SJCRH30 (cell line): ENCODE measurements at regions not wholly inside any gene's neighbourhood (a gene's known extent, or its start where the extent isn't known, plus 50 kb on each side); places are given as distances from the start of the nearest gene placed in this dataset.
"Not testable (repeated sequence)": the region's sequence is repeated elsewhere in the genome, so short reads cannot be mapped to it uniquely, and the experiment has no call there.

ENCODE experiments used
- DNase-seq, 2 experiments: peaks; one replicate each; pipeline ENCODE4 v3.0.0-alpha.2; 2015 to 2020
- H3K27ac ChIP-seq: fragments of 250-450 bp; sonication (Bioruptor Pico); 2 replicates; pipeline ENCODE4 v1.5.1; 2020; ENCODE audit warnings: mild to moderate bottlenecking, moderate library complexity
- H3K27me3 ChIP-seq: fragments of 250-450 bp; sonication (Bioruptor Pico); 2 replicates; pipeline ENCODE4 v1.5.1; 2020; ENCODE audit warnings: mild to moderate bottlenecking, moderate library complexity
- H3K36me3 ChIP-seq: fragments of 250-450 bp; sonication (Bioruptor Pico); 2 replicates; pipeline ENCODE4 v1.5.1; 2020; ENCODE audit warnings: mild to moderate bottlenecking, moderate library complexity
- H3K4me1 ChIP-seq: fragments of 250-450 bp; sonication (Bioruptor Pico); 2 replicates; pipeline ENCODE4 v1.5.1; 2020; ENCODE audit warnings: mild to moderate bottlenecking, moderate library complexity
- H3K4me3 ChIP-seq: fragments of 250-450 bp; sonication (Bioruptor Pico); 2 replicates; pipeline ENCODE4 v1.5.1; 2020; ENCODE audit warnings: mild to moderate bottlenecking, moderate library complexity
- H3K9me3 ChIP-seq: fragments of 250-450 bp; sonication (Bioruptor Pico); replicated peaks from 2 replicates; pipeline ENCODE4 v1.5.1; 2020; ENCODE audit warnings: mild to moderate bottlenecking, moderate library complexity

DNA sequence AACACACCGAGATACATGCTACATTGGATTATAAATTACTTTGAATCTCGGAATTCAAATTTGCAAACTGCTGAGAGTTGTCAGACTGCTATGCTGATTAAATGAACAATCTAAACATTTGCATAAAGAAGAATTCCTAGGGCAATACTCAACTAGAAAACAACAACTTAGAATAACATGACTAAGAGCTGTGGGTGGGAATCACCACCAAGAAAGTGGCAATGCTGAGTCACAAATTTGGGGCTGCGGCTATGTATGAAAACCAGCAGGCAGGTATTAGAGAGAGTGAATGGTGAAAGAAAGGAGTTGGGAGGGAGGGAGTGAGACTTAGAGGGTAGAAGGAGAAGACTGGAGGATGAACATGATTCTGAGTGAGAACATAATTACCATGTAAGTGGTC lies 559.5 kb downstream of the PIK3C3 start:
- no peaks in the 10 kb centered on the region for H3K36me3 ChIP-seq
- no peaks in the 10 kb centered on the region for H3K9me3 ChIP-seq
- H3K4me1 ChIP-seq = no peaks in the 10 kb centered on the region
- no peaks in the 10 kb centered on the region for H3K27me3 ChIP-seq
- no peak overlapping the region for H3K4me3 ChIP-seq
- no peak for DNase-seq
- H3K27ac ChIP-seq = no peak overlapping the region

DNA sequence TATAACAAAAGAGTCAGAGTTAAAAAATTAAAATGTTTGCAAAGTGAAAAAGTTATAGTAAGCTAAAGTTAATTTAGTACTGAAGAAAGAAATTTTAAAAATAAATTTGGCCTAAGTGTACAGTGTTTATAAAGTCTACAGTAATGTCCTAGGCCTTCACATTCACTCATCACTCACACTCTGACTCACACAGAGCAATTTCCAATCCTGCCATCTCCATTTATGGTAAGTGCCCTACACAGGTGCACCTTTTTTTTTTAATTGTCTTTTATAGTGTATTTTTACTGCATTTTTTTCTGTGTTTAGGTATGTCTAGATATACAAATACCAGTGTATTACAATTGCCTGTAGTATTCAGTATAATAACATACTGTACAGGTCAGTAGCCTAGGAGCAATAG lies 562.9 kb downstream of the PIK3C3 start:
- Histone ChIP-seq H3K27me3 (no peaks in the 10 kb centered on the region), H3K36me3 (no peaks in the 10 kb centered on the region), H3K27ac (no peak overlapping the region), H3K9me3 (no peaks in the 10 kb centered on the region), H3K4me3 (no peak overlapping the region), H3K4me1 (no peaks in the 10 kb centered on the region)
- DNase-seq = no peak

GRCh38 chr18:42518331-42518730 lies 563.3 kb downstream of the PIK3C3 start:
- H3K9me3 ChIP-seq, H3K27me3 ChIP-seq, H3K27ac ChIP-seq, H3K36me3 ChIP-seq, H3K4me3 ChIP-seq, H3K4me1 ChIP-seq, DNase-seq: not testable (repeated sequence)

- Histone ChIP-seq H3K27me3 (no peaks in the 10 kb centered on the region), H3K4me3 (no peak overlapping the region), H3K4me1 (no peaks in the 10 kb centered on the region), H3K9me3 (no peaks in the 10 kb centered on the region), H3K36me3 (no peaks in the 10 kb centered on the region), H3K27ac (no peak overlapping the region)
- no peak for DNase-seq
Measured at GRCh38 chr18:42520138-42520537, 565.1 kb downstream of the PIK3C3 start.

DNA sequence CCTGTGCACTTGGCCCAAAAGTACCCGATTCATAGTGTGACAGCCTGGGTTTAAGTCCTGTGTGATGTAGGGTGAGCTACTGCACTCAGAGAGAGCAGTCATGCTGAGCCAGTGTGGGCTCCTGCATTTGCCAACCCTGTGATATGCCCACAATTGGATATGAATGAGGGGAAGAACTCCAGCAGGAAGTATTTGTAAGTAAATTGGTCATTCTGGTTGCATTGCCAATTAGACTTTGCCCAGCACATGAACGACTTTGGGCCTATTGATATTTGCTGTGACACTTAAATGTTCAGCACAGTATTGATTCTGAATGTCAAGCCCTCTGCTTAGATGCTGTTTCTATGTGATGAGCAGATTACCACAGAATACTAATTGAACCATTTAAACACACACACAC lies 570.9 kb downstream of the PIK3C3 start:
- no peak for DNase-seq
- no peaks in the 10 kb centered on the region for H3K36me3 ChIP-seq
- no peak overlapping the region for H3K27ac ChIP-seq
- H3K4me1 ChIP-seq = no peaks in the 10 kb centered on the region
- no peaks in the 10 kb centered on the region for H3K9me3 ChIP-seq
- no peaks in the 10 kb centered on the region for H3K27me3 ChIP-seq
- H3K4me3 ChIP-seq = no peak overlapping the region

- Histone ChIP-seq H3K36me3 (no peaks in the 10 kb centered on the region), H3K4me3 (no peak overlapping the region), H3K9me3 (no peaks in the 10 kb centered on the region), H3K4me1 (no peaks in the 10 kb centered on the region), H3K27me3 (no peaks in the 10 kb centered on the region), H3K27ac (no peak overlapping the region)
- DNase-seq = no peak
Measured at GRCh38 chr18:42527766-42528165, 572.7 kb downstream of the PIK3C3 start.

- H3K36me3 ChIP-seq = no peaks in the 10 kb centered on the region
- no peaks in the 10 kb centered on the region for H3K9me3 ChIP-seq
- peak in 1 of 2 experiments; percentile 1 for DNase-seq
- H3K27me3 ChIP-seq = no peaks in the 10 kb centered on the region
- no peaks in the 10 kb centered on the region for H3K4me1 ChIP-seq
- H3K27ac ChIP-seq = no peak overlapping the region
- no peak overlapping the region for H3K4me3 ChIP-seq
Measured at GRCh38 chr18:42530276-42530675, 575.2 kb downstream of the PIK3C3 start.

- H3K36me3 ChIP-seq = no peaks in the 10 kb centered on the region
- no peak overlapping the region for H3K27ac ChIP-seq
- no peaks in the 10 kb centered on the region for H3K9me3 ChIP-seq
- H3K27me3 ChIP-seq = no peaks in the 10 kb centered on the region
- no peaks in the 10 kb centered on the region for H3K4me1 ChIP-seq
- DNase-seq = no peak
- no peak overlapping the region for H3K4me3 ChIP-seq
Measured at GRCh38 chr18:42532119-42532518, 577.1 kb downstream of the PIK3C3 start.

DNA sequence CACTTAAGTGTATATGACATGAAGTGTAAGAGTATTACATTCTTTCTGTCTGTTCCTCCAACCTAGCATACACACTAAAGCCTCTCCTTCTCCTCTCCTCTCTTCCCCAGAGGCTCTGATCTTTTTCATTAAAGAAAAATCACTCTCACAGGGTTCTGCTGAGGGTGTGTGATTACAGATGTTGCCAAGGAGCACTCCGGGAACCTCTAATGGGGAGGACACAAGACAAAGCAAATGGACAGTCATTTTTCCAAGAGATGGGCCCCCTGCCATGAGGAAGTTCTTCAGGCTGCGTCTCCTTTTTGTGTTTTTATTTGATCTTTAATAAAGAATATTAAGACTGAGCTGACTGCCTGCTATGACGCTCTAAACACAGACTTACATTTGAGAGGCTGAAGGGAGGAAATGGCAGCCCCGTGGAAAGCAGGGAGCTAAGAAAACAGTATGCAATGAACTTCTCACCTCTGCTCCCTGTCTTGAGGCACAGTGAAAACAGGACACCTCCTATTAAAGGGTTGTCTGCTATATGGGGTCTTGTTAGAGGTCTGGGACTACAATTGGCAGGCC lies 578.1 kb downstream of the PIK3C3 start:
- Histone ChIP-seq H3K4me1 (no peaks in the 10 kb centered on the region), H3K9me3 (no peaks in the 10 kb centered on the region)

DNA sequence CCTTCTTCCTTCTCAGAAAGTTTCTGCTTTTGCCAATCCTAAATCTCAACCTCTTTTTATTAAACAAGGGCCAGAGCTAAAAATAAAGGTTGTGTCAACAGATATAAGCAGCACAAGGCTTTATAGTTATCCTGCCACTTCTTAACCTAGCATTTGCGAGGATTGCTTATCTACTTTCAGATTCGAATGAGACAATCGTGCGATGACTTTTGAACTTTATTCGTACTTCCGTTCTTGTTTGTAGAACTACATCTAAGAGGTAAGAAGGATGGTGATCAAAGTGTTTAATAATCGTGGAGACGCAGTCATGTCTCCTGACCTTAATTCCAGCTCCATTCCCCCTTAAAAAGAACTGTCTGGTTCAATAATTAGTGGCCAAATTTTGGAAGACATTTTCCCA lies 578.6 kb downstream of the PIK3C3 start:
- Histone ChIP-seq H3K36me3 (no peaks in the 10 kb centered on the region), H3K4me3 (no peak overlapping the region), H3K9me3 (no peaks in the 10 kb centered on the region), H3K4me1 (no peaks in the 10 kb centered on the region), H3K27ac (no peak overlapping the region), H3K27me3 (no peaks in the 10 kb centered on the region)
- DNase-seq = no peak

More for the DNA sequence above, 578.1 kb downstream of the PIK3C3 start:
- H3K27me3 ChIP-seq = no peaks in the 10 kb centered on the region
- no peak overlapping the region for H3K27ac ChIP-seq
- DNase-seq = no peak
- H3K4me3 ChIP-seq = no peak overlapping the region
- no peaks in the 10 kb centered on the region for H3K36me3 ChIP-seq

DNA sequence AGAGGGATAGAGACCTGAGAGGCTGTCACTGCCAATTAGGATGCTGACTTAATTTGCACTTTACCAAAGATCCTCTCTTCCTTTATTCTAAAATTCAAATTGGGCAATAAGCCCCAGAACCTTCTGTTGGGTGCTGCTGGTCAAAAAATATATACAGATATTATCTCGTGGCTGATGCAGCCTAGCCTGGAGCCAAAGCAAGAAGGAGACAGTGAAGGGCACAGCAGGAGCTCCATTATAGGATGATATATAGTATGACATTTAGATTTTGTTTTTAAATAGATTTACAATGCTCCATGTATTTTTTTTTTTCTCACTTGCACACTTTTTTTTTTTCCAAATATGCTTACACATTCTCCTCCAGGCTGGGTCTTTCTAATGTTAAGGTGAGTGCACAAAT lies 579.3 kb downstream of the PIK3C3 start:
- no peaks in the 10 kb centered on the region for H3K36me3 ChIP-seq

DNA sequence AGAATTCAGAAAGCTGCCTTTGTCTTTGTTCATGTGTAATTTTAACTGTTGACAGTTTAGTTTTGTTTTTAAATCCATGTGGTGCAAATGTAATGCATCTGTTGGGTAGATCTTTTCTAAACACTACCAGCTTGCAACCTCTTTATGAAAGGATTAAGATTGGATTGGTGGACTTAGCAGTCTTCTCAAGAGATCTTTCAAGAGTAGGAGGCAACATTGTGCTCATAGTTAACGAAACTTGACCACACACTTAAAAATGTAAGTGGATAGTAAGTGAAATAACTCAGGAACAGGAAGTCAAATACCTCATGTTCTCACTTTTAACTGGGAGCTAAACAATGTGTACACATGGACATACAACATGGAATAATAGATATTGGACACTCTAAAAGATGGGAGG lies 579.0 kb downstream of the RIT2 start:
- no peaks in the 10 kb centered on the region for H3K9me3 ChIP-seq
- no peak for DNase-seq
- no peak overlapping the region for H3K27ac ChIP-seq
- H3K4me1 ChIP-seq = no peaks in the 10 kb centered on the region
- no peak overlapping the region for H3K4me3 ChIP-seq
- no peaks in the 10 kb centered on the region for H3K36me3 ChIP-seq
- H3K27me3 ChIP-seq = no peaks in the 10 kb centered on the region

More for the DNA sequence above, 579.3 kb downstream of the PIK3C3 start:
- Histone ChIP-seq H3K27me3 (no peaks in the 10 kb centered on the region), H3K4me1 (no peaks in the 10 kb centered on the region), H3K27ac (no peak overlapping the region), H3K4me3 (no peak overlapping the region), H3K9me3 (no peaks in the 10 kb centered on the region)
- DNase-seq = no peak

DNA sequence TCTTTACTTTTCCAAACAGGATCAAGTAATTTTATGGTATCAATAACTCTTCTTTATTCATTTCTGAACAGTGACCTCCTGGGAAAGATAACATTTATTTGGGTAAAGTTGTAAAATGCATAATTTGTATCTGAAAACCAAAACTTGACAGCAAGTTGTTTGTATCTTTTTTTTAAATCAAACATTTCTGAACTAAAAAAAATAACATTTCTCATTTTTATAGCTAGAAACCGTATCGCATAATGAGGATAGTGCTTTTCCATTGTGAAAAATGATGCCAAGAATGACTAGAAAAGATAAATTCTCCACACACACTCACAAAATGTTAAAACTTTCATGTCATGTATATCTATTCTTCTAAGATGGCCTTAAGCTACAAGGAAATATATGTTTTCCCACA lies 578.2 kb downstream of the RIT2 start:
- Histone ChIP-seq H3K9me3 (no peaks in the 10 kb centered on the region), H3K27me3 (no peaks in the 10 kb centered on the region), H3K4me3 (no peak overlapping the region), H3K27ac (no peak overlapping the region), H3K36me3 (no peaks in the 10 kb centered on the region), H3K4me1 (no peaks in the 10 kb centered on the region)
- DNase-seq = no peak

- Histone ChIP-seq H3K4me1 (no peaks in the 10 kb centered on the region), H3K27me3 (no peaks in the 10 kb centered on the region), H3K9me3 (no peaks in the 10 kb centered on the region), H3K36me3 (no peaks in the 10 kb centered on the region), H3K4me3 (no peak overlapping the region), H3K27ac (no peak overlapping the region)
- no peak for DNase-seq
Measured at GRCh38 chr18:42544901-42545300, 570.6 kb downstream of the RIT2 start.

- H3K36me3 ChIP-seq = no peaks in the 10 kb centered on the region
- H3K4me3 ChIP-seq = no peak overlapping the region
- no peaks in the 10 kb centered on the region for H3K4me1 ChIP-seq
- no peak overlapping the region for H3K27ac ChIP-seq
- no peaks in the 10 kb centered on the region for H3K27me3 ChIP-seq
- H3K9me3 ChIP-seq = no peaks in the 10 kb centered on the region
- DNase-seq = no peak
Measured at GRCh38 chr18:42545825-42546224, 569.7 kb downstream of the RIT2 start.

DNA sequence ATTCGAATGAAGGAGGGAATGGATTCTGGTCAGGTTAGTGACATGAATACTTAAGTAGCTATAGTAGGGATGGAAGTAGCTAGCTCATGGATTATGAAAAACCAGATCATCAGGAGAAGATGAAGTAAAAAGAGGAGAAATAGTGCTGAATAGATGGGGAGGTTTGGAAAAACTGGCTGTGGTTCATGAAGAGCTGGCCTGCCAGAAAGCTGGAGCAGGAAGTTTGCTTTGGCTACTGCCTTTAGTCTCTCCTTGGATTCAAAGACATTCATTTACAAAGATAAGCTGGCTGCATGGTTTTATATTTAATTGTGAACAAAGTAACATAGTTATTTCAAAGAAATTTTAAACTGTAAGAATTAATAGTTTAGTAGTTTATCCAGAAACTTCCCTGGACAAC lies 567.0 kb downstream of the RIT2 start:
- Histone ChIP-seq H3K36me3 (no peaks in the 10 kb centered on the region), H3K4me1 (no peaks in the 10 kb centered on the region), H3K27me3 (no peaks in the 10 kb centered on the region), H3K4me3 (no peak overlapping the region), H3K9me3 (no peaks in the 10 kb centered on the region), H3K27ac (no peak overlapping the region)
- DNase-seq = no peak
